ENCODE measurements at regions not wholly inside any gene's neighbourhood (a gene's known extent, or its start where the extent isn't known, plus 50 kb on each side); places are given as distances from the start of the nearest gene placed in this dataset.

DNA sequence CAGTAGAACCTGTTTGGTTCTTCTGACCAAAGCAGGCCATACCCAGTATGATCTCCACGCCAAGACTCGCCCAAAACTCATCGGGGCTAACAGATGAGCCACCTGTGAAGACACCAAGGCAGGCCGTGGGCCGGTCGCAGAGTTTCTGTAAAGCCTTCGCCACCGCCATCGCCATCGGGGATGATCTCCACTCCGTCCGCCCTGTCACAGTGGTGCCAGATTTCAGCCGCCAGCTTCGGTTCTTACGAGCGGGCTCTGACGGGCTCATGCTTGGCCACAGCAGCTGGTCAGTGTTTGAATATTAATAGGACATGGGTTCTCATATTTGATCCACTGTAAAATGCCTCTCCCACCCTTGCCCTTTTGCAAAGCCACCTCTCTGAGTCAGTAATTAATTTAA, 113.2 kb upstream of the TMEM132D start:
- TF ChIP-seq, protein P1, sequence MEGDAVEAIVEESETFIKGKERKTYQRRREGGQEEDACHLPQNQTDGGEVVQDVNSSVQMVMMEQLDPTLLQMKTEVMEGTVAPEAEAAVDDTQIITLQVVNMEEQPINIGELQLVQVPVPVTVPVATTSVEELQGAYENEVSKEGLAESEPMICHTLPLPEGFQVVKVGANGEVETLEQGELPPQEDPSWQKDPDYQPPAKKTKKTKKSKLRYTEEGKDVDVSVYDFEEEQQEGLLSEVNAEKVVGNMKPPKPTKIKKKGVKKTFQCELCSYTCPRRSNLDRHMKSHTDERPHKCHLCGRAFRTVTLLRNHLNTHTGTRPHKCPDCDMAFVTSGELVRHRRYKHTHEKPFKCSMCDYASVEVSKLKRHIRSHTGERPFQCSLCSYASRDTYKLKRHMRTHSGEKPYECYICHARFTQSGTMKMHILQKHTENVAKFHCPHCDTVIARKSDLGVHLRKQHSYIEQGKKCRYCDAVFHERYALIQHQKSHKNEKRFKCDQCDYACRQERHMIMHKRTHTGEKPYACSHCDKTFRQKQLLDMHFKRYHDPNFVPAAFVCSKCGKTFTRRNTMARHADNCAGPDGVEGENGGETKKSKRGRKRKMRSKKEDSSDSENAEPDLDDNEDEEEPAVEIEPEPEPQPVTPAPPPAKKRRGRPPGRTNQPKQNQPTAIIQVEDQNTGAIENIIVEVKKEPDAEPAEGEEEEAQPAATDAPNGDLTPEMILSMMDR (IDR thresholded peaks at IDR 0.05): no peak
- no peak for TF ChIP-seq POLR2A (IDR thresholded peaks at IDR 0.05)
